ENCODE measurements at regions not wholly inside any gene's neighbourhood (a gene's known extent, or its start where the extent isn't known, plus 50 kb on each side); places are given as distances from the start of the nearest gene placed in this dataset.

DNA sequence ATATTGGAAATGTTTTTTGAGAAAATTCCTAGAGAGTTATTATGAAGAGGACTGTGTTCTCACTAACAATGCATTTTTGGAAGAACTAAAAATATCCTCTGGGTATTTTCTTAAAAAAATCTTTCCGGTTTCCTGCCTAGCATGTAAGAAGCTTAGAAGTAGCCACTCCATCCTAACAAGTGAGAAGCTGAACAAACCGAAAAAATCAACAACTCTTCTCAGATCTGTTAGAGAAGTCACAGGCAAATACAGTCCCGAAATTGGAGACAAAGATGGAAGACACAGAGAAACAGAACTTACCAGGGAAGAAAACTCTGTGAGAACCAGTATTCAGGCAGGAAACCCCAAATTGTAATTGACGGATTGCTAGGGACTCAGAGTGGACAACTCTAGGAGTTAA, 173.0 kb downstream of the KLF12 start:
- TF ChIP-seq, protein P1, sequence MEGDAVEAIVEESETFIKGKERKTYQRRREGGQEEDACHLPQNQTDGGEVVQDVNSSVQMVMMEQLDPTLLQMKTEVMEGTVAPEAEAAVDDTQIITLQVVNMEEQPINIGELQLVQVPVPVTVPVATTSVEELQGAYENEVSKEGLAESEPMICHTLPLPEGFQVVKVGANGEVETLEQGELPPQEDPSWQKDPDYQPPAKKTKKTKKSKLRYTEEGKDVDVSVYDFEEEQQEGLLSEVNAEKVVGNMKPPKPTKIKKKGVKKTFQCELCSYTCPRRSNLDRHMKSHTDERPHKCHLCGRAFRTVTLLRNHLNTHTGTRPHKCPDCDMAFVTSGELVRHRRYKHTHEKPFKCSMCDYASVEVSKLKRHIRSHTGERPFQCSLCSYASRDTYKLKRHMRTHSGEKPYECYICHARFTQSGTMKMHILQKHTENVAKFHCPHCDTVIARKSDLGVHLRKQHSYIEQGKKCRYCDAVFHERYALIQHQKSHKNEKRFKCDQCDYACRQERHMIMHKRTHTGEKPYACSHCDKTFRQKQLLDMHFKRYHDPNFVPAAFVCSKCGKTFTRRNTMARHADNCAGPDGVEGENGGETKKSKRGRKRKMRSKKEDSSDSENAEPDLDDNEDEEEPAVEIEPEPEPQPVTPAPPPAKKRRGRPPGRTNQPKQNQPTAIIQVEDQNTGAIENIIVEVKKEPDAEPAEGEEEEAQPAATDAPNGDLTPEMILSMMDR (conservative IDR thresholded peaks at IDR 0.05; ENCODE audit: low read length): no peak
- TF ChIP-seq EZH2phosphoT487 (IDR thresholded peaks at IDR 0.05; ENCODE audit: borderline replicate concordance, low read depth, low read length): no peak
